ENCODE measurements at regions not wholly inside any gene's neighbourhood (a gene's known extent, or its start where the extent isn't known, plus 50 kb on each side); places are given as distances from the start of the nearest gene placed in this dataset.

GRCh38 chr1:18043871-18044270 is 63.7 kb upstream of the IGSF21 start:
- no peak for TF ChIP-seq CTCF (IDR thresholded peaks at IDR 0.05; ENCODE audit: control extremely low read depth, extremely low read depth, low read depth, missing control alignments)
- ChIA-PET CTCF (interaction anchor here (0.8 kb wide), 1 partner anchor 532 kb away, joined by 3 read pairs; no protein-coding TSS in a partner anchor), POLR2A (no interaction called here)
- DNase-seq (ENCODE audit: extremely low spot score) = no peak

GRCh38 chr1:18045203-18045602 is 62.4 kb upstream of the IGSF21 start:
- ChIA-PET POLR2A (no interaction called here), CTCF (no interaction called here)
- no peak for DNase-seq (ENCODE audit: extremely low spot score)
- TF ChIP-seq CTCF (IDR thresholded peaks at IDR 0.05; ENCODE audit: control extremely low read depth, extremely low read depth, low read depth, missing control alignments) = no peak

- TF ChIP-seq CTCF (IDR thresholded peaks at IDR 0.05; ENCODE audit: control extremely low read depth, extremely low read depth, low read depth, missing control alignments) = no peak
- POLR2A ChIA-PET = no interaction called here
- CTCF ChIA-PET = no interaction called here
- DNase-seq (ENCODE audit: extremely low spot score) = no peak
Observed at GRCh38 chr1:18045621-18046020, 62.0 kb upstream of the IGSF21 start.

- DNase-seq (ENCODE audit: extremely low spot score) = no peak
- ChIA-PET CTCF (no interaction called here), POLR2A (no interaction called here)
- no peak for TF ChIP-seq CTCF (IDR thresholded peaks at IDR 0.05; ENCODE audit: control extremely low read depth, extremely low read depth, low read depth, missing control alignments)
Observed at GRCh38 chr1:18047122-18047521, 60.5 kb upstream of the IGSF21 start.

GRCh38 chr1:18049228-18049627 is 58.4 kb upstream of the IGSF21 start:
- CTCF ChIA-PET = no interaction called here
- POLR2A ChIA-PET = no interaction called here
- no peak for TF ChIP-seq CTCF (IDR thresholded peaks at IDR 0.05; ENCODE audit: control extremely low read depth, extremely low read depth, low read depth, missing control alignments)
- DNase-seq (ENCODE audit: extremely low spot score) = no peak

GRCh38 chr1:18052671-18053070 is 54.9 kb upstream of the IGSF21 start:
- DNase-seq (ENCODE audit: extremely low spot score) = no peak
- POLR2A ChIA-PET = no interaction called here
- TF ChIP-seq CTCF (IDR thresholded peaks at IDR 0.05; ENCODE audit: control extremely low read depth, extremely low read depth, low read depth, missing control alignments) = no peak
- CTCF ChIA-PET = no interaction called here

- ChIA-PET CTCF (no interaction called here), POLR2A (no interaction called here)
- no peak for DNase-seq (ENCODE audit: extremely low spot score)
- no peak for TF ChIP-seq CTCF (IDR thresholded peaks at IDR 0.05; ENCODE audit: control extremely low read depth, extremely low read depth, low read depth, missing control alignments)
Observed at GRCh38 chr1:18055156-18055555, 52.4 kb upstream of the IGSF21 start.
